MM.1S (cell line): ENCODE measurements at regions not wholly inside any gene's neighbourhood (a gene's known extent, or its start where the extent isn't known, plus 50 kb on each side); places are given as distances from the start of the nearest gene placed in this dataset.

Source experiments
- EZH2phosphoT487 ChIP-seq: fragments of 300-600 bp; sonication (generic); IDR thresholded peaks from 2 replicates; pipeline ENCODE4 v1.6.1; 2018; ENCODE audit warnings: antibody characterized with exemption, low read length
- TF ChIP-seq, protein P1 (sequence below): fragments of 300-600 bp; sonication (generic); IDR thresholded peaks from 2 replicates; pipeline ENCODE4 v1.5.1; 2016; ENCODE audit warnings: antibody characterized with exemption, low read length, mixed read lengths

DNA sequence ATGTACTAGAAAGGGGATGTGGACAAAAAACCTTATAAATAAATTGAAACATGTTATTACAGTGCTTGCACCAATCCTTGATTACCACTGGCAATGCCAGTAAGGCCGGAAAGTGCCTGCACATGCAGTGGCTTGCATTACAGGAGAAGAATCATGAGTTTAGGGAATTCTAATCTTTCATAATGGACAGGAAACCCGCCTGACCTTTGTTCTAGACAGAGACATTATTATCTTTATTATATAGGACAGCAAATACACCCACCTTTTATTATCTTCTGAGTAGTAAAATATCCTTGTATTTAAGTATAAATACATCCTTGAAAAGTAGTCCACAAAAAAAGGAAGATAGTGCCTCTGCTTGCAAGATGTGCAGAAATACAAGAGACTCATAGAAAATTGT lies 379.9 kb upstream of the LCORL start:
- TF ChIP-seq, protein P1, sequence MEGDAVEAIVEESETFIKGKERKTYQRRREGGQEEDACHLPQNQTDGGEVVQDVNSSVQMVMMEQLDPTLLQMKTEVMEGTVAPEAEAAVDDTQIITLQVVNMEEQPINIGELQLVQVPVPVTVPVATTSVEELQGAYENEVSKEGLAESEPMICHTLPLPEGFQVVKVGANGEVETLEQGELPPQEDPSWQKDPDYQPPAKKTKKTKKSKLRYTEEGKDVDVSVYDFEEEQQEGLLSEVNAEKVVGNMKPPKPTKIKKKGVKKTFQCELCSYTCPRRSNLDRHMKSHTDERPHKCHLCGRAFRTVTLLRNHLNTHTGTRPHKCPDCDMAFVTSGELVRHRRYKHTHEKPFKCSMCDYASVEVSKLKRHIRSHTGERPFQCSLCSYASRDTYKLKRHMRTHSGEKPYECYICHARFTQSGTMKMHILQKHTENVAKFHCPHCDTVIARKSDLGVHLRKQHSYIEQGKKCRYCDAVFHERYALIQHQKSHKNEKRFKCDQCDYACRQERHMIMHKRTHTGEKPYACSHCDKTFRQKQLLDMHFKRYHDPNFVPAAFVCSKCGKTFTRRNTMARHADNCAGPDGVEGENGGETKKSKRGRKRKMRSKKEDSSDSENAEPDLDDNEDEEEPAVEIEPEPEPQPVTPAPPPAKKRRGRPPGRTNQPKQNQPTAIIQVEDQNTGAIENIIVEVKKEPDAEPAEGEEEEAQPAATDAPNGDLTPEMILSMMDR = no peak
- no peak for TF ChIP-seq EZH2phosphoT487
